ENCODE measurements at regions not wholly inside any gene's neighbourhood (a gene's known extent, or its start where the extent isn't known, plus 50 kb on each side); places are given as distances from the start of the nearest gene placed in this dataset.

DNA sequence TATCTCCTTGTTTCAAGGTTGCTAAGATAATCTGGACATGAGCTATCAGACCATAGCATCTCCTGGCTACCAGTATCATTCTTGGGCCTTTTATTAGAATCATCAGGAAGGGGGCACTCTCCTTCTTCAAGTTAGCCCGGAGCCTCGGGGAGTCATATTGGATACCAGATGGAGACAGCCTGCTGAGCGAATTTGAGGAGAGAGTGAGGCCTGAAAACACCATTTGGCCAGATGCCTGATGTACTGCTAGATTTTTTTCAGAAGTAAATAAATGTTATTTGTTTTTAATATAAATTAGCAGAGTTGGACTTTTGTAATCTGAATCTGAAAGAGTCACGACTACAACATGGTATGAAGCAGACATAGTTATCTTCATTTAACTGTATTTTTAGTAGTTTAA lies 848.6 kb downstream of the IGSF11 start:
- DNase-seq (no peak), ATAC-seq (no peak)
- no peak overlapping the region for H3K4me3 Mint-ChIP-seq
- CTCF ChIA-PET: no interaction called here
- POLR2A ChIA-PET: no interaction called here
- no peaks in the 10 kb centered on the region for H3K4me1 Mint-ChIP-seq (ENCODE audit: low read depth)
- H3K9me3 Mint-ChIP-seq (ENCODE audit: insufficient read depth): peaks cover 13% of the 10 kb centered on the region
- H3K27ac Mint-ChIP-seq: no peak overlapping the region
- H3K27me3 Mint-ChIP-seq (ENCODE audit: low read depth): no peaks in the 10 kb centered on the region
- H3K36me3 Mint-ChIP-seq (ENCODE audit: low read depth): no peaks in the 10 kb centered on the region

DNA sequence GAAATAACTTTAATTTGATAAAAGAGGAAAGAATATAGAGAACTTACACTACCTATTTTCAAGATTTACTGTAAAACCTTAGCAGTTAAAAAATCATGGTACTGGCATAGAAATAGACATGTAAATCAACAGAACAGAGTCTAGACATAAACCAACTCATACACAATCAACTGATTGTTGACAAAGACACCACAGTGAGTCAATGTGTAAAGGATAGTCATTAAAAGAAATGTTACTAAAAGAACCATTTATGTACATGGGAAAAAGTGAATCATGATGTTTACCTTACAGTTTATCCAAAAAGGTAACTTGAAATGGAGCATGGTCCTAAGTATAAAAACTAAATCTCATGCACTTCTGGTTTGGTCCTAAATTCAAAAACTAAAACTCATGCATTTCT lies 847.4 kb downstream of the IGSF11 start:
- H3K27me3 Mint-ChIP-seq (ENCODE audit: low read depth): no peaks in the 10 kb centered on the region
- CTCF ChIA-PET: no interaction called here
- ATAC-seq (no peak), DNase-seq (no peak)
- H3K27ac Mint-ChIP-seq: no peak overlapping the region
- peaks cover 15% of the 10 kb centered on the region for H3K9me3 Mint-ChIP-seq (ENCODE audit: insufficient read depth)
- no peaks in the 10 kb centered on the region for H3K4me1 Mint-ChIP-seq (ENCODE audit: low read depth)
- H3K4me3 Mint-ChIP-seq: no peak overlapping the region
- H3K36me3 Mint-ChIP-seq (ENCODE audit: low read depth): no peaks in the 10 kb centered on the region
- POLR2A ChIA-PET: no interaction called here

DNA sequence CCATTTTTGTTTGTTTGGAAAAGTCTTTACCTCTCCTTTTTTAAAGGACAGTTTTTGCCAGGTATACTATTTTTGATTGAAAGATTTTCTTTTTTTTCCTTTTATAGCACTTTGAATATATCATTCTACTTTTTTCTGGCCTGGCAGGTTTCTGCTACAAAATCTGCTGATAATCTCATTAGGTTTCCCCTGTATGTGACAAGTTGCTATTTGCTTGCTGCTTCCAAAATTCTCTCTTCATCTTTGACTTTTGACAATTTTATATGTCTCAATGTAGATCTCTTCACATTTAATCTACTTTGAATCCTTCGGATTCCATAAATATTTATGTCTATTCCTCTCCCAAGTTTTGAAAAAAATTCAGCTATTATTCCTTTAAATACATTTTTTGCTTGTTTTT lies 838.5 kb downstream of the IGSF11 start:
- no peak for ATAC-seq
- no peak overlapping the region for H3K4me3 Mint-ChIP-seq
- no peaks in the 10 kb centered on the region for H3K27me3 Mint-ChIP-seq (ENCODE audit: low read depth)
- CTCF ChIA-PET: no interaction called here
- H3K4me1 Mint-ChIP-seq (ENCODE audit: low read depth): no peaks in the 10 kb centered on the region
- DNase-seq: no peak
- H3K9me3 Mint-ChIP-seq (ENCODE audit: insufficient read depth): peaks cover 28% of the 10 kb centered on the region
- H3K27ac Mint-ChIP-seq: no peak overlapping the region
- H3K36me3 Mint-ChIP-seq (ENCODE audit: low read depth): no peaks in the 10 kb centered on the region
- POLR2A ChIA-PET: no interaction called here

DNA sequence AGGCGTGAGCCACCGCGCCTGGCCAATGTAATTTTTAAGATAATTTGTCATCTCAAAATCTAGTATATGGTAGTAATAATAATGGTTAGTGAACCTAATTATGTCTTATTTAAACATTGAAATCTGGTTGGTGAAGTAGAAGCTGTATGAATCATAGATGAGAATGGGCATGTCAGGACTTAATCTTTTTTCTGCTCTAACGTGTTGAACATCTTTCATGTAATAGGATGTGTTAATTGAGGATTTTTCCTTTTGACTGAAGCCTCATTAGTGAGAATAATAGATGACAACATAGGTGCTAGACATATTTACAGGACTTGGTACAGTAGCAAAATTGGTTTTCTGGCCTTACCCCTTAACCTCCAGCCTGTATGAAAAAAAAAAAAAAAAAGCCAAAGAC lies 835.6 kb downstream of the IGSF11 start:
- ChIA-PET POLR2A (no interaction called here), CTCF (no interaction called here)
- no peaks in the 10 kb centered on the region for H3K27me3 Mint-ChIP-seq (ENCODE audit: low read depth)
- no peaks in the 10 kb centered on the region for H3K36me3 Mint-ChIP-seq (ENCODE audit: low read depth)
- H3K9me3 Mint-ChIP-seq (ENCODE audit: insufficient read depth): peaks cover 14% of the 10 kb centered on the region
- no peaks in the 10 kb centered on the region for H3K4me1 Mint-ChIP-seq (ENCODE audit: low read depth)
- H3K27ac Mint-ChIP-seq: no peak overlapping the region
- no peak overlapping the region for H3K4me3 Mint-ChIP-seq
- ATAC-seq (no peak), DNase-seq (no peak)

DNA sequence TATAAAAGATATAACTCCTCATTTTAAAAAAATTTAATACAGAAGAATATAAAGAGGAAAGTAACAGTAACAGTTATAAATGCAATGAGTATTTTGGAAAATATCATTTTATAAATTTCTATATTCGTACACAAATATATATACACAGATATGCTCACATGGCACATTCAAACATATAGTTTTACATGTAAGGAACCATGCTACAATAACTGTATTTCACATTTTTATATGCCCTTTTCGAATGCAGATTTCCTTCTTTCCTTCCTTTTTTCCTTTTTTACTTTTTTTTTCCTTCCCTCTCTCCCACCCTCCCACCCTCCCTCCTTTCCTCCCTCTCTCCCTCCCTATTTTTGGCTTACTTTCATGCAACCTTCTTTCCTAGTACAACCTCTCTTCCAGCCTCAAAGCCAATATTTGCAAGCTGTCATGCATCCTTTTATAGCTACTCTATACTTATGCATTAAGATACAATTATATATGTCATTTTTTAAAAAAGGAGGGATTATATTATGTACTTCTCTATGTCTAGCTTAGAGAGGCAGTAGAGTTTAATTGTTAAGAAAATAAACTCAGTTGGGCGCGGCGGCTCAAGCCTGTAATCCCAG lies 830.5 kb downstream of the IGSF11 start:
- Mint-ChIP-seq H3K4me1 (ENCODE audit: low read depth) (no peaks in the 10 kb centered on the region), H3K9me3 (ENCODE audit: insufficient read depth) (peaks cover 8% of the 10 kb centered on the region), H3K36me3 (ENCODE audit: low read depth) (no peaks in the 10 kb centered on the region), H3K27ac (no peak overlapping the region), H3K27me3 (ENCODE audit: low read depth) (no peaks in the 10 kb centered on the region), H3K4me3 (no peak overlapping the region)
- ChIA-PET POLR2A (no interaction called here), CTCF (no interaction called here)
- DNase-seq: no peak
- no peak for ATAC-seq

DNA sequence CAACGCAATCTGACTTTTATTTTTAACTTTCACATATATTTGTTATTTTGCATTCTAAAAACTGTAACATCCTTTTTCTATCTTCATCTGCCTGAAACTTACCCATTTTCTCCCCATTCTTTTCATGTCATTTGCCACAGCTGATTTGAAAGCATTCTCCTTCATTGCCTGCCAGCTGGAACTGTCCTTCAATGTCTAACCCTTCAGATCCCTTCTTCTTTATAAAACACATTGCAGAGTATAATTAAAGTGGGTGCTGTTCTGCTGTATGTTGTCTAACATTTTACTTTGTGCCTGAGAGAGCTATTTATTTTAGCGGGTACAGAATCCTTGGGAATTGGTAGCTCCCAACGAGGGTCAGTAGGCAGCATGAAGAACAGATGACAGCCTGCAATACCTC lies 827.4 kb downstream of the IGSF11 start:
- Mint-ChIP-seq H3K27ac (no peak overlapping the region), H3K4me1 (ENCODE audit: low read depth) (no peaks in the 10 kb centered on the region), H3K36me3 (ENCODE audit: low read depth) (no peaks in the 10 kb centered on the region), H3K27me3 (ENCODE audit: low read depth) (no peaks in the 10 kb centered on the region), H3K9me3 (ENCODE audit: insufficient read depth) (peaks cover 5% of the 10 kb centered on the region), H3K4me3 (no peak overlapping the region)
- DNase-seq (no peak), ATAC-seq (no peak)
- CTCF ChIA-PET: no interaction called here
- POLR2A ChIA-PET: no interaction called here

DNA sequence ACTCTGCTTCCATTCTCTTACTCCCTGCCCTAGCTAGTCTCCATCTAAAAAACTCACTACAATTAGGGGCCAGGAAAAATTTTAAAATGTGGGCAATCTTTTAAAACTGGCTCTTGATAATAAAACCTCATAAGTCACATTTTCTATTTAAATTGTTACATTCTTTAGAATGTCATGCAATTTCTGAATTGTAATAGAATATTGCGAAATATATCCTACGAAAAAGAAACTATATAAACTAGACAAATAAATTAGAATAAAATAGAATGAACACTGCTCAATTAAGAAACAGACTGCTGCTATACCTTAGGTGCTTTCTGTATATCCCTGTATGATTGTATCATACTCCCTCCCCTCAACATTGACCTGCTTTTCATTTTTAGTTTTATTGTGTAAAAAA lies 826.0 kb downstream of the IGSF11 start:
- ATAC-seq (no peak), DNase-seq (no peak)
- ChIA-PET POLR2A (no interaction called here), CTCF (no interaction called here)
- H3K36me3 Mint-ChIP-seq (ENCODE audit: low read depth): no peaks in the 10 kb centered on the region
- H3K27me3 Mint-ChIP-seq (ENCODE audit: low read depth): no peaks in the 10 kb centered on the region
- H3K27ac Mint-ChIP-seq: no peak overlapping the region
- peaks cover 6% of the 10 kb centered on the region for H3K9me3 Mint-ChIP-seq (ENCODE audit: insufficient read depth)
- H3K4me3 Mint-ChIP-seq: no peak overlapping the region
- H3K4me1 Mint-ChIP-seq (ENCODE audit: low read depth): no peaks in the 10 kb centered on the region

DNA sequence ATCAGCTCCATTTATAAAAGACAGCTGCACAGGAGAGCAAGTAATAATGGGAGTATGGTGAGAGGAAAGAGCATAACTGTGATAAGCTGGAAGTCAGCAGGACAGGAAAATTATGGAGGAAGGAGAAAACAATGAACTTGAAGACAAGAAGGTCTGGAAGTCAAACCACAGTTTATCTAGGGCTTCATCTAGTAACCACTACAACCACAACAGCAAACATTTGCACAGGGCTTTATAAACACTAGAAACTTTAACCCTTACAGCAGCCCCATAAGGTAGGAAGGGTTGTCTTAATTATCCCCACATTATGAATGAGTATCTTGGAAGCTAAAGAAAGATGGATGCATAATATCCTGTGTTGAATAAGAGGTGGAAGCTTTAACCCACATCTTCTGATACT lies 820.8 kb downstream of the IGSF11 start:
- DNase-seq (no peak), ATAC-seq (no peak)
- POLR2A ChIA-PET: no interaction called here
- Mint-ChIP-seq H3K36me3 (ENCODE audit: low read depth) (no peaks in the 10 kb centered on the region), H3K27me3 (ENCODE audit: low read depth) (no peaks in the 10 kb centered on the region), H3K27ac (no peak overlapping the region), H3K9me3 (ENCODE audit: insufficient read depth) (peaks cover 4% of the 10 kb centered on the region), H3K4me3 (no peak overlapping the region), H3K4me1 (ENCODE audit: low read depth) (no peaks in the 10 kb centered on the region)
- CTCF ChIA-PET: no interaction called here

DNA sequence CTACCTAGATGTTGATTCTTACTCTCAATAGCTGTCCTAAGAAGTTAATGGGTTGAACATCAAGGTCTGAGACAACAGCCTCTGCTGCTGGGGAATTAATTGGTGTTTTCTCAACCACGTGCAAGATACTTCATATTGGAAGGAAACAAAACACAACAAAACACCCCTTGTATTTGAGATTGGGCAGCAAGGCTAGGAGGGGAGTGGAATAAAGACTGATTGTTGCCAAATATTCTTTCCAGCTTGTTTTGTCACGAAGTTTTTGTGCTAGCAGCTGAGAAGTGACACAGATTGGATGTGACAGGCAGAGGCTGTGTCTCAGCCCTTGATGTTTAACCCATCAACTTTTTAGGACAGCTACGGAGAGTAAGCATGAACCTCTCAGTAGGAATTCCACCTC lies 808.4 kb downstream of the IGSF11 start:
- DNase-seq: no peak
- ChIA-PET POLR2A (no interaction called here), CTCF (no interaction called here)
- Mint-ChIP-seq H3K4me3 (no peak overlapping the region), H3K4me1 (ENCODE audit: low read depth) (no peaks in the 10 kb centered on the region), H3K27ac (no peak overlapping the region), H3K9me3 (ENCODE audit: insufficient read depth) (peaks cover 20% of the 10 kb centered on the region), H3K36me3 (ENCODE audit: low read depth) (no peaks in the 10 kb centered on the region), H3K27me3 (ENCODE audit: low read depth) (no peaks in the 10 kb centered on the region)
- no peak for ATAC-seq

DNA sequence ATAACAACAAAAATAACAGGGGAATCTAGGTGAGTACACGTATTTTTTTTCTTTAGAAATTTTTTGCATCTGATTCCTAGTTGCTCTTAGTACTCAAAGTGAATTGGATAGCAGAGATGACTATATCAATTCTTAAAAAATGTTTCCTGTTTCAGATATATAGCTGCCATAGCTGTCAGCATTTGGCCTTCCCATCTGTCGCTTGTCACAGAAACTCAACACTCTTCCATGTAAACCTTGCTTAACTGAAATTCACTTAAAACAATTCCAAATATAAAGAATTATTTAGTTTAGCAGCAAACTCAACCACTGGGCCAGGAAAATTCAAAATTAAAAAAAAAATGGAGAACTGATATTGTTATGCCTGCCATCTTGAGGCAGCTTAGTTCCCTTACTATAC lies 807.5 kb downstream of the IGSF11 start:
- POLR2A ChIA-PET: no interaction called here
- Mint-ChIP-seq H3K27me3 (ENCODE audit: low read depth) (no peaks in the 10 kb centered on the region), H3K36me3 (ENCODE audit: low read depth) (no peaks in the 10 kb centered on the region), H3K4me3 (no peak overlapping the region), H3K27ac (no peak overlapping the region), H3K4me1 (ENCODE audit: low read depth) (no peaks in the 10 kb centered on the region), H3K9me3 (ENCODE audit: insufficient read depth) (peaks cover 12% of the 10 kb centered on the region)
- CTCF ChIA-PET: no interaction called here
- ATAC-seq: no peak
- DNase-seq: no peak

DNA sequence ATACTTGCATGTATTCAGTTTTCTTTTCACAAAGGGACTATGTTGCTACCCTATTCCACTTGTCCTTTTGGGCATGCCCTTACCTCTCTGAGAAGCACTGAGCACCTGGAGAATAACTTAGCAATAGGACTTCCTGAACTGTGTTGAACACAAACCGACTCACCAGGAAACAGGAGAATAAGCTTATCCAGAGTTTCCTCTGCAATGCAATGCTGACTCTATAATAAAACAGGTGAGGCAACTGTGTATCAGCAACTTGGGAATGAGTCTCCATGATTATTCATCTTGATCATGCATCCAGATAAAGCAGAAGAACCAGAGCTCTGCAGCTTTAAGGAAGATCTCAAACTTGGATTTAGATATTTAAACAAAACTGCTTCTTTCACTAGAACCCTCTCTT lies 806.5 kb downstream of the IGSF11 start:
- Mint-ChIP-seq H3K27ac (no peak overlapping the region), H3K4me1 (ENCODE audit: low read depth) (no peaks in the 10 kb centered on the region), H3K4me3 (no peak overlapping the region), H3K27me3 (ENCODE audit: low read depth) (no peaks in the 10 kb centered on the region), H3K9me3 (ENCODE audit: insufficient read depth) (peaks cover 6% of the 10 kb centered on the region), H3K36me3 (ENCODE audit: low read depth) (no peaks in the 10 kb centered on the region)
- ATAC-seq (no peak), DNase-seq (no peak)
- ChIA-PET POLR2A (no interaction called here), CTCF (no interaction called here)

DNA sequence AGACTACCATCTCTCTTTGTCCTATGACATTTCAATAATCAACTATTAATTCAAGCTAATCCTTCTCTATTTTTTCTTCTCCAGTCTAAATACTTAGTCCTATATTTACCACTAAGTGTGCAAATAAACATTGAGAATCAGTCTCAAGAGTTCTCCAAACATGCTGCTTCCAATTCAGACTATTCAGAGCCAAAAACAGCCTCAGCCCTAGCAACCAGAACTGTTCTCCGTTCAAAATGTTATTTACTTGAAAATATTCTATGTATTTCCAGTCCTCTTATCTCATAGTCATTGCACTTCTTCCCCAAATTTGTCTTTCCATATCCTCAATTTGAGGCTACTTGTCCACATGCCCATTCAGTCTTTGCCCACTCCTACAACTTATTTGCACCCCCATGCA lies 805.5 kb downstream of the IGSF11 start:
- no peak overlapping the region for H3K27ac Mint-ChIP-seq
- POLR2A ChIA-PET: no interaction called here

DNA sequence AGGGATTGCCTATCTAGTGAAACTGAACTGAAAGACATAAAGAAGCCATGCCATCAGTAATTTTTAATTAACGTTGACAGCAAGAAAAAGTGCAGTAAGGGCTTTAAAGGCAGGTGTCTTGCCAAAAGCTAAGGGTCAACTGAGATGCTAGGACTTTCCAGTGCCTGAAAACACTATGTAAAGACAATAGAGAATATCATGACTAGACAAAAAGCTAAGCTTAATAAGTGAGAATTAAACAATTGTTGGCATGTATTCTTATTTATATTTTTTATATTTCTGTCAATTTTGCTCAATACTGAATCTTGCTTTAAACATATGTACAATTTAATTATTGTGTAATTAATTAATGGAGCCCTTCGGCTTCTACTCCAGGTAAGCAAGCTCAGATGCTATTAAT lies 803.1 kb downstream of the IGSF11 start:
- Mint-ChIP-seq H3K4me1 (ENCODE audit: low read depth) (no peaks in the 10 kb centered on the region), H3K9me3 (ENCODE audit: insufficient read depth) (no peaks in the 10 kb centered on the region), H3K27ac (no peak overlapping the region), H3K4me3 (no peak overlapping the region), H3K36me3 (ENCODE audit: low read depth) (no peaks in the 10 kb centered on the region), H3K27me3 (ENCODE audit: low read depth) (no peaks in the 10 kb centered on the region)
- ATAC-seq (no peak), DNase-seq (no peak)
- ChIA-PET CTCF (no interaction called here), POLR2A (no interaction called here)

More for the DNA sequence above, 805.5 kb downstream of the IGSF11 start:
- no peak for ATAC-seq
- Mint-ChIP-seq H3K9me3 (ENCODE audit: insufficient read depth) (no peaks in the 10 kb centered on the region), H3K4me1 (ENCODE audit: low read depth) (no peaks in the 10 kb centered on the region), H3K4me3 (no peak overlapping the region), H3K36me3 (ENCODE audit: low read depth) (no peaks in the 10 kb centered on the region), H3K27me3 (ENCODE audit: low read depth) (no peaks in the 10 kb centered on the region)
- CTCF ChIA-PET: no interaction called here
- DNase-seq: no peak

Measured in activated CD8-positive, alpha-beta T cell treated with anti-CD3 and anti-CD28 coated beads, Interleukin-2, amount 10 ng/mL, durations not matched to agents 7 days and 5 days (primary cell).